NT2/D1 (cell line): ENCODE measurements at regions not wholly inside any gene's neighbourhood (a gene's known extent, or its start where the extent isn't known, plus 50 kb on each side); places are given as distances from the start of the nearest gene placed in this dataset.
"Not testable (repeated sequence)": the region's sequence is repeated elsewhere in the genome, so short reads cannot be mapped to it uniquely, and the experiment has no call there.

Experiments used
- DNase-seq: peaks from one replicate; pipeline ENCODE4 v3.0.0-alpha.2; 2011; ENCODE audit warnings: low read depth, low spot score
- H3K27me3 ChIP-seq: 2 replicates; pipeline ENCODE4 v1.6.0; 2011; ENCODE audit warnings: mild to moderate bottlenecking; ENCODE audit not compliant: insufficient read length, insufficient read depth
- H3K36me3 ChIP-seq: 2 replicates; pipeline ENCODE4 v1.6.1; 2011; ENCODE audit warnings: mild to moderate bottlenecking, low read length, mixed read lengths; ENCODE audit not compliant: insufficient read depth, insufficient read length
- H3K4me1 ChIP-seq: 2 replicates; pipeline ENCODE4 v1.5.1; 2011; ENCODE audit not compliant: insufficient read depth, insufficient read length
- H3K4me3 ChIP-seq: 2 replicates; pipeline ENCODE4 v1.5.1; 2011; ENCODE audit warnings: low read depth; ENCODE audit not compliant: insufficient read length
- H3K9ac ChIP-seq: 2 replicates; pipeline ENCODE4 v1.6.0; 2011; ENCODE audit warnings: low read depth; ENCODE audit not compliant: insufficient read length
- H3K9me3 ChIP-seq: 2 replicates; pipeline ENCODE4 v1.5.1; 2011; ENCODE audit warnings: mild to moderate bottlenecking, low read length; ENCODE audit not compliant: insufficient read depth
- SUZ12 ChIP-seq: IDR thresholded peaks from 2 replicates; pipeline ENCODE4 v1.6.1; 2011; ENCODE audit not compliant: insufficient read length, insufficient read depth; ENCODE audit errors: extremely low read depth
- YY1 ChIP-seq: IDR thresholded peaks from 2 replicates; pipeline ENCODE4 v1.6.1; 2011; ENCODE audit not compliant: insufficient read length, insufficient read depth
- ZNF274 ChIP-seq: IDR thresholded peaks from 2 replicates; pipeline ENCODE4 v1.6.1; 2011; ENCODE audit warnings: mild to moderate bottlenecking, low read depth, low read length

GRCh38 chr16:75864243-75864642 lies 138.0 kb upstream of the CPHXL start:
- DNase-seq: no peak
- Histone ChIP-seq H3K4me1 (peaks cover 5% of the 10 kb centered on the region), H3K9ac (no peak overlapping the region), H3K4me3 (no peak overlapping the region), H3K36me3 (no peaks in the 10 kb centered on the region), H3K9me3 (no peaks in the 10 kb centered on the region), H3K27me3 (no peaks in the 10 kb centered on the region)
- TF ChIP-seq YY1: no peak
- TF ChIP-seq SUZ12: no peak
- TF ChIP-seq ZNF274: no peak

- Histone ChIP-seq H3K4me1 (peaks cover under 1% of the 10 kb centered on the region), H3K36me3 (no peaks in the 10 kb centered on the region), H3K27me3 (no peaks in the 10 kb centered on the region), H3K4me3 (no peak overlapping the region), H3K9me3 (no peaks in the 10 kb centered on the region), H3K9ac (no peak overlapping the region)
- no peak for TF ChIP-seq SUZ12
- no peak for TF ChIP-seq ZNF274
- no peak for TF ChIP-seq YY1
- no peak for DNase-seq
These were observed 139.4 kb upstream of the CPHXL start for GRCh38 chr16:75865736-75866135.

- no peaks in the 10 kb centered on the region for H3K27me3 ChIP-seq
- no peak for TF ChIP-seq YY1
- TF ChIP-seq SUZ12: no peak
- no peak for TF ChIP-seq ZNF274
- H3K9ac ChIP-seq: no peak overlapping the region
- no peak overlapping the region for H3K4me3 ChIP-seq
- H3K36me3 ChIP-seq: no peaks in the 10 kb centered on the region
- DNase-seq: no peak
- H3K9me3 ChIP-seq: no peaks in the 10 kb centered on the region
- no peaks in the 10 kb centered on the region for H3K4me1 ChIP-seq
These were observed 142.6 kb upstream of the CPHXL start for GRCh38 chr16:75868636-75869632.

- not testable (repeated sequence) for H3K9me3 ChIP-seq, H3K36me3 ChIP-seq, DNase-seq, H3K4me3 ChIP-seq, H3K9ac ChIP-seq, H3K27me3 ChIP-seq, H3K4me1 ChIP-seq
These were observed 155.0 kb upstream of the CPHXL start for GRCh38 chr16:75881280-75881679.

GRCh38 chr16:75899163-75899562 lies 172.9 kb upstream of the CPHXL start:
- Histone ChIP-seq H3K4me1 (no peaks in the 10 kb centered on the region), H3K9ac (no peak overlapping the region), H3K27me3 (no peaks in the 10 kb centered on the region), H3K4me3 (no peak overlapping the region), H3K36me3 (no peaks in the 10 kb centered on the region), H3K9me3 (no peaks in the 10 kb centered on the region)
- DNase-seq: no peak
- TF ChIP-seq SUZ12: no peak

- H3K4me1 ChIP-seq: no peaks in the 10 kb centered on the region
- no peaks in the 10 kb centered on the region for H3K27me3 ChIP-seq
- no peak for TF ChIP-seq YY1
- TF ChIP-seq SUZ12: no peak
- no peak for TF ChIP-seq ZNF274
- DNase-seq: no peak
- H3K9ac ChIP-seq: no peak overlapping the region
- no peak overlapping the region for H3K4me3 ChIP-seq
- H3K9me3 ChIP-seq: no peaks in the 10 kb centered on the region
- no peaks in the 10 kb centered on the region for H3K36me3 ChIP-seq
These were observed 182.2 kb upstream of the CPHXL start for GRCh38 chr16:75908331-75909117.

- no peak for DNase-seq
- H3K4me1 ChIP-seq: no peaks in the 10 kb centered on the region
- TF ChIP-seq YY1 (no peak), SUZ12 (no peak), ZNF274 (no peak)
- no peaks in the 10 kb centered on the region for H3K9me3 ChIP-seq
- no peaks in the 10 kb centered on the region for H3K27me3 ChIP-seq
- no peak overlapping the region for H3K4me3 ChIP-seq
- H3K36me3 ChIP-seq: no peaks in the 10 kb centered on the region
- no peak overlapping the region for H3K9ac ChIP-seq
These were observed 183.5 kb upstream of the CPHXL start for GRCh38 chr16:75909746-75910145.
